ENCODE measurements at regions not wholly inside any gene's neighbourhood (a gene's known extent, or its start where the extent isn't known, plus 50 kb on each side); places are given as distances from the start of the nearest gene placed in this dataset.

GRCh38 chr11:105468154-105468553, 141.7 kb upstream of the GRIA4 start:
- Mint-ChIP-seq H3K9me3 (peaks cover under 1% of the 10 kb centered on the region), H3K4me1 (no peaks in the 10 kb centered on the region), H3K27me3 (no peaks in the 10 kb centered on the region), H3K36me3 (ENCODE audit: insufficient read depth) (no peaks in the 10 kb centered on the region), H3K27ac (ENCODE audit: low read depth) (no peak overlapping the region), H3K4me3 (no peak overlapping the region)
- no peak for ATAC-seq (replicated peaks; ENCODE audit: extremely low read depth, poor library complexity, severe bottlenecking)
- DNase-seq (ENCODE audit: low spot score in 2 of 2): no peak

GRCh38 chr11:105466582-105467228, 143.2 kb upstream of the GRIA4 start:
- H3K9me3 Mint-ChIP-seq: no peaks in the 10 kb centered on the region
- ATAC-seq (replicated peaks; ENCODE audit: extremely low read depth, poor library complexity, severe bottlenecking) (no peak), DNase-seq (ENCODE audit: low spot score in 2 of 2) (no peak)
- H3K4me3 Mint-ChIP-seq: no peak overlapping the region
- H3K27ac Mint-ChIP-seq (ENCODE audit: low read depth): no peak overlapping the region
- no peaks in the 10 kb centered on the region for H3K4me1 Mint-ChIP-seq
- no peaks in the 10 kb centered on the region for H3K27me3 Mint-ChIP-seq
- no peaks in the 10 kb centered on the region for H3K36me3 Mint-ChIP-seq (ENCODE audit: insufficient read depth)

- Mint-ChIP-seq H3K4me1 (no peaks in the 10 kb centered on the region), H3K36me3 (ENCODE audit: insufficient read depth) (no peaks in the 10 kb centered on the region), H3K4me3 (no peak overlapping the region), H3K27ac (ENCODE audit: low read depth) (no peak overlapping the region), H3K27me3 (no peaks in the 10 kb centered on the region), H3K9me3 (peaks cover 8% of the 10 kb centered on the region)
- no peak for DNase-seq (ENCODE audit: low spot score in 2 of 2)
- ATAC-seq (replicated peaks; ENCODE audit: extremely low read depth, poor library complexity, severe bottlenecking): no peak
These were observed 151.8 kb upstream of the GRIA4 start for GRCh38 chr11:105458071-105458470.

GRCh38 chr11:105456950-105457349, 152.9 kb upstream of the GRIA4 start:
- Mint-ChIP-seq H3K27me3 (no peaks in the 10 kb centered on the region), H3K4me1 (no peaks in the 10 kb centered on the region), H3K4me3 (no peak overlapping the region), H3K9me3 (peaks cover 8% of the 10 kb centered on the region), H3K27ac (ENCODE audit: low read depth) (no peak overlapping the region), H3K36me3 (ENCODE audit: insufficient read depth) (no peaks in the 10 kb centered on the region)
- no peak for ATAC-seq (replicated peaks; ENCODE audit: extremely low read depth, poor library complexity, severe bottlenecking)
- DNase-seq (ENCODE audit: low spot score in 2 of 2): no peak

GRCh38 chr11:105449100-105449734, 160.7 kb upstream of the GRIA4 start:
- Mint-ChIP-seq H3K4me1 (no peaks in the 10 kb centered on the region), H3K9me3 (peaks cover 9% of the 10 kb centered on the region), H3K36me3 (ENCODE audit: insufficient read depth) (no peaks in the 10 kb centered on the region), H3K27ac (ENCODE audit: low read depth) (no peak overlapping the region), H3K4me3 (no peak overlapping the region), H3K27me3 (no peaks in the 10 kb centered on the region)
- DNase-seq (ENCODE audit: low spot score in 2 of 2) (no peak), ATAC-seq (replicated peaks; ENCODE audit: extremely low read depth, poor library complexity, severe bottlenecking) (peak; percentile 32)

GRCh38 chr11:105448703-105449079, 161.2 kb upstream of the GRIA4 start:
- Mint-ChIP-seq H3K4me1 (no peaks in the 10 kb centered on the region), H3K27ac (ENCODE audit: low read depth) (no peak overlapping the region), H3K27me3 (no peaks in the 10 kb centered on the region), H3K9me3 (peaks cover 9% of the 10 kb centered on the region), H3K4me3 (no peak overlapping the region), H3K36me3 (ENCODE audit: insufficient read depth) (no peaks in the 10 kb centered on the region)
- DNase-seq (ENCODE audit: low spot score in 2 of 2) (no peak), ATAC-seq (replicated peaks; ENCODE audit: extremely low read depth, poor library complexity, severe bottlenecking) (no peak)

GRCh38 chr11:105447936-105448702, 161.8 kb upstream of the GRIA4 start:
- H3K4me3 Mint-ChIP-seq: no peak overlapping the region
- no peaks in the 10 kb centered on the region for H3K36me3 Mint-ChIP-seq (ENCODE audit: insufficient read depth)
- H3K9me3 Mint-ChIP-seq: peaks cover 9% of the 10 kb centered on the region
- no peaks in the 10 kb centered on the region for H3K27me3 Mint-ChIP-seq
- DNase-seq (ENCODE audit: low spot score in 2 of 2) (no peak), ATAC-seq (replicated peaks; ENCODE audit: extremely low read depth, poor library complexity, severe bottlenecking) (no peak)
- H3K27ac Mint-ChIP-seq (ENCODE audit: low read depth): no peak overlapping the region
- no peaks in the 10 kb centered on the region for H3K4me1 Mint-ChIP-seq

GRCh38 chr11:105443623-105444022, 166.2 kb upstream of the GRIA4 start:
- Mint-ChIP-seq H3K4me3 (no peak overlapping the region), H3K27me3 (no peaks in the 10 kb centered on the region), H3K27ac (ENCODE audit: low read depth) (no peak overlapping the region), H3K36me3 (ENCODE audit: insufficient read depth) (no peaks in the 10 kb centered on the region), H3K4me1 (no peaks in the 10 kb centered on the region), H3K9me3 (peaks cover 9% of the 10 kb centered on the region)
- DNase-seq (ENCODE audit: low spot score in 2 of 2) (no peak), ATAC-seq (replicated peaks; ENCODE audit: extremely low read depth, poor library complexity, severe bottlenecking) (no peak)

GRCh38 chr11:105432241-105432995, 177.5 kb upstream of the GRIA4 start:
- H3K36me3 Mint-ChIP-seq (ENCODE audit: insufficient read depth): no peaks in the 10 kb centered on the region
- H3K27ac Mint-ChIP-seq (ENCODE audit: low read depth): no peak overlapping the region
- ATAC-seq (replicated peaks; ENCODE audit: extremely low read depth, poor library complexity, severe bottlenecking) (no peak), DNase-seq (ENCODE audit: low spot score in 2 of 2) (no peak)
- no peaks in the 10 kb centered on the region for H3K27me3 Mint-ChIP-seq
- no peaks in the 10 kb centered on the region for H3K4me1 Mint-ChIP-seq
- H3K4me3 Mint-ChIP-seq: no peak overlapping the region
- H3K9me3 Mint-ChIP-seq: no peaks in the 10 kb centered on the region

- DNase-seq (ENCODE audit: low spot score in 2 of 2): no peak
- no peaks in the 10 kb centered on the region for H3K27me3 Mint-ChIP-seq
- no peak for ATAC-seq (replicated peaks; ENCODE audit: extremely low read depth, poor library complexity, severe bottlenecking)
- no peaks in the 10 kb centered on the region for H3K9me3 Mint-ChIP-seq
- no peak overlapping the region for H3K4me3 Mint-ChIP-seq
- no peak overlapping the region for H3K27ac Mint-ChIP-seq (ENCODE audit: low read depth)
- H3K36me3 Mint-ChIP-seq (ENCODE audit: insufficient read depth): no peaks in the 10 kb centered on the region
- H3K4me1 Mint-ChIP-seq: no peaks in the 10 kb centered on the region
These were observed 180.6 kb upstream of the GRIA4 start for GRCh38 chr11:105429096-105429910.

GRCh38 chr11:105407101-105407500, 202.8 kb upstream of the GRIA4 start:
- no peaks in the 10 kb centered on the region for H3K4me1 Mint-ChIP-seq
- H3K27me3 Mint-ChIP-seq: peaks cover 9% of the 10 kb centered on the region
- DNase-seq (ENCODE audit: low spot score in 2 of 2) (no peak), ATAC-seq (replicated peaks; ENCODE audit: extremely low read depth, poor library complexity, severe bottlenecking) (no peak)
- H3K27ac Mint-ChIP-seq (ENCODE audit: low read depth): no peak overlapping the region
- H3K9me3 Mint-ChIP-seq: no peaks in the 10 kb centered on the region
- no peaks in the 10 kb centered on the region for H3K36me3 Mint-ChIP-seq (ENCODE audit: insufficient read depth)
- H3K4me3 Mint-ChIP-seq: no peak overlapping the region

- Mint-ChIP-seq H3K27me3 (peaks cover 16% of the 10 kb centered on the region), H3K4me1 (no peaks in the 10 kb centered on the region), H3K4me3 (no peak overlapping the region), H3K27ac (ENCODE audit: low read depth) (no peak overlapping the region), H3K36me3 (ENCODE audit: insufficient read depth) (no peaks in the 10 kb centered on the region), H3K9me3 (no peaks in the 10 kb centered on the region)
- DNase-seq (ENCODE audit: low spot score in 2 of 2) (no peak), ATAC-seq (replicated peaks; ENCODE audit: extremely low read depth, poor library complexity, severe bottlenecking) (no peak)
These were observed 208.5 kb upstream of the GRIA4 start for GRCh38 chr11:105401269-105401809.
